ENCODE measurements at regions not wholly inside any gene's neighbourhood (a gene's known extent, or its start where the extent isn't known, plus 50 kb on each side); places are given as distances from the start of the nearest gene placed in this dataset.

DNA sequence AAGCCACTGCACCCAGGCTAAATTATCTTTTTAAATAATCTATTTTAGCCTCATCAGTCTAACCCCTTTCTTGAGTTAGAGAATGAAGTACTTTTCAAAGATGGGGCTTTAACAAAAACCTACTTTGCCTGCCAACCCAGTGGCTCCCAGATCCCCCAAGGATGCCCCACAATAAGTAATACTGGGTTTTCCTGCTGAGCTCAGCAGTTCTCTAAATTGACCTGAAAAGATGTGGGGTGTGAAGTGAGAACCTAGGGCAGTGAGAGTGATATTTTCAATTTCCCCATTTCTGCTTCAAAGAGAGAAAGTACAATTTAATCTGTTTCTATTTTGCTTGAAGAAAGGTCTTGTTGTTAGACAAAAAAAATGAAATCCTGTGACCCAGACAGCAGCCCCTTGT, 318.5 kb upstream of the UMPS start:
- H3K4me3 ChIP-seq (ENCODE audit: low read depth, low read length), result no peak overlapping the region
- TF ChIP-seq, protein P1, sequence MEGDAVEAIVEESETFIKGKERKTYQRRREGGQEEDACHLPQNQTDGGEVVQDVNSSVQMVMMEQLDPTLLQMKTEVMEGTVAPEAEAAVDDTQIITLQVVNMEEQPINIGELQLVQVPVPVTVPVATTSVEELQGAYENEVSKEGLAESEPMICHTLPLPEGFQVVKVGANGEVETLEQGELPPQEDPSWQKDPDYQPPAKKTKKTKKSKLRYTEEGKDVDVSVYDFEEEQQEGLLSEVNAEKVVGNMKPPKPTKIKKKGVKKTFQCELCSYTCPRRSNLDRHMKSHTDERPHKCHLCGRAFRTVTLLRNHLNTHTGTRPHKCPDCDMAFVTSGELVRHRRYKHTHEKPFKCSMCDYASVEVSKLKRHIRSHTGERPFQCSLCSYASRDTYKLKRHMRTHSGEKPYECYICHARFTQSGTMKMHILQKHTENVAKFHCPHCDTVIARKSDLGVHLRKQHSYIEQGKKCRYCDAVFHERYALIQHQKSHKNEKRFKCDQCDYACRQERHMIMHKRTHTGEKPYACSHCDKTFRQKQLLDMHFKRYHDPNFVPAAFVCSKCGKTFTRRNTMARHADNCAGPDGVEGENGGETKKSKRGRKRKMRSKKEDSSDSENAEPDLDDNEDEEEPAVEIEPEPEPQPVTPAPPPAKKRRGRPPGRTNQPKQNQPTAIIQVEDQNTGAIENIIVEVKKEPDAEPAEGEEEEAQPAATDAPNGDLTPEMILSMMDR (IDR thresholded peaks at IDR 0.05; ENCODE audit: low read depth, low read length, missing control alignments), result no peak
- in situ Hi-C loops (cut with HindIII; ENCODE audit: low sequenced_read_pairs), result no loop called here
- no peak for DNase-seq (ENCODE audit: low read depth)

DNA sequence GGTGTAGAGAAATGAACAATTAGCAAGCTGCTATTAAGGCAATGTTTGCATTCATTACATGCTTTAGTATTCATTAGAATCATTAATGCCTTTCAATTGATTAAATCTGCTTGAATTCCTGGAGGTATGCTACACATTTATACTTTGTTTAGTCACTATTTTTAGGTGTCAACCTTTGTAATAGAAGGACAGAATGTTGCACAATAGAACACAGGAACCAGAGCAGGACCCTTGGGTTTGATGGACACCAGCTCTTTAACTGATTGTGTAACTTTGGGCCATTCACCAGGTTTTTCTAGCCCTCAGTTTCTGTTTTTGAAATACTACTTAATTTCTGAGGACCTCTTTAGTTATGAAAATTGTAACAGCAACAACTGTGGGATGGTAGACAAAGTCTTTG, 317.6 kb upstream of the UMPS start:
- in situ Hi-C loops (cut with HindIII; ENCODE audit: low sequenced_read_pairs), result no loop called here
- H3K4me3 ChIP-seq (ENCODE audit: low read depth, low read length), result no peak overlapping the region
- TF ChIP-seq, protein P1 (IDR thresholded peaks at IDR 0.05; ENCODE audit: low read depth, low read length, missing control alignments), result no peak
- DNase-seq (ENCODE audit: low read depth), result no peak

DNA sequence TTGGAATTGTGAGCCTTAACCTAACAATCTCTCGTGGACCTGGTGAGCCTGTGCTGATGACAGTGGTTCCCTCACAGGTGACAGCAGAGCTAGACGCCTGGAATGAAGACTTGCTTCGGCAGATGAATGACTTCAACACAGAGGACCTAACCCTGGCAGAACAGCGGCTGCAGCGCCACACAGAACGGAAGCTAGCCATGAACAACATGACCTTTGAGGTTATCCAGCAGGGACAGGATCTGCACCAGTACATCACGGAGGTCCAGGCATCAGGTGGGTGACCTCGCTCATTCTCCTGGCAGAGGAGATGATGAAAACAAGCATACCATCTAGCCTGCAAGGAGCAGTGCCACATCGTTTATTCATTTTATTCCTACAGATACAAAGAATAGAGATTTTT, 316.9 kb upstream of the UMPS start:
- TF ChIP-seq, protein P1 (IDR thresholded peaks at IDR 0.05; ENCODE audit: low read depth, low read length, missing control alignments), result no peak
- in situ Hi-C loops (cut with HindIII; ENCODE audit: low sequenced_read_pairs), result no loop called here
- no peak overlapping the region for H3K4me3 ChIP-seq (ENCODE audit: low read depth, low read length)
- DNase-seq (ENCODE audit: low read depth), result no peak

DNA sequence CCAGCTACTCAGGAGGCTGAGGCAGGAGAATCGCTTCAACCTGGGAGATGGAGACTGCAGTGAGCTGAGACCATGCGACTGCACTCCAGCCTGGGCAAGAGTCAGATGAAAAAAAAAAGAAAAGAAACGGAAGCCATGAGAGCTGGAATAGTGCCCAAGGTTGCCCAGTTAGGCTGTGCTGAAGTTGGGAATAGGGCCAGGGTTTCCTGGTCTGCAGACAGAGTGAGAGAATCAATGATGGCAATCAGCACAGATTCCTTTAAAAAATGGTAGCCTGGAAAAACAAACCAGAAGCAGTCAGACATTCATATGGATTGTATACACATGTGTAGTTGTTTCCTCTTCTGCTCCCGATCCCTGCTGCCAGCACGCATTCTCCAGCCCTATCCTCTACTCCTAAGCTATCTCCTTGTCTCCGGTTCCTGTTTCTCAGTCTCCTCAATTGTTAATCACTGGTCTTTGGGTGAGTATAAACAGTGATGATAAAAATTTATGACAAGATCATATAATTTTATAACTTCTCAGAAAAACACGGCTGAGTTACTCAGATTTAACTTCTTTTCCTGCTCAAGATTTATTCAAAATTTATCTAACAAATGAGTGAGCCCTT, 316.2 kb upstream of the UMPS start:
- in situ Hi-C loops (cut with HindIII; ENCODE audit: low sequenced_read_pairs), result no loop called here
- H3K4me3 ChIP-seq (ENCODE audit: low read depth, low read length), result no peak overlapping the region
- TF ChIP-seq, protein P1 (IDR thresholded peaks at IDR 0.05; ENCODE audit: low read depth, low read length, missing control alignments), result no peak
- no peak for DNase-seq (ENCODE audit: low read depth)

DNA sequence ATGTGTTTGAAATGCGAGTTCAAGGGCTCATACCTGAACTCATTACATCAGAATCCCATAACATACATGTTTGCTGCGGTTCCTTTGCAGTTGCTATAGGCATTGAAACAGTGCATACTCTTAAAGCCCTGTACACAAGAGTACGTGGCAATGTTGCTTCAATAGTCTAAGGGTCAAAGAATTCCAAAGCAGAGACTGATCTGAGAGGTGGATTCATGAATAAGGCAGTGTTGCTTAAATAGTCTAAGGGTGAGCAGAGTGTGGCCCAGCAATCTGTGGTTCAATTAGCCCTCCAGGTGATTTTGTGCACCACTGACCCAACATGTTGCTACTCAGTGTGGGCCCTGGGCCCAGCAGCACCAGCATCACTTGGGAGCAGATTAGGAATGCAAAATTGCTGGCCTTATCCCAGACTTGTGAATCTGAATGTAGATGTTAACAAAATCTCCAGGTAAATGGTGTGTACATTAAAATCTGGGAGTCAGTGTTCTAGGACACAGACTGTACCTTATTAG, 314.7 kb upstream of the UMPS start:
- TF ChIP-seq, protein P1 (IDR thresholded peaks at IDR 0.05; ENCODE audit: low read depth, low read length, missing control alignments), result no peak
- in situ Hi-C loops (cut with HindIII; ENCODE audit: low sequenced_read_pairs), result no loop called here
- H3K4me3 ChIP-seq (ENCODE audit: low read depth, low read length), result no peak overlapping the region
- DNase-seq (ENCODE audit: low read depth), result no peak

DNA sequence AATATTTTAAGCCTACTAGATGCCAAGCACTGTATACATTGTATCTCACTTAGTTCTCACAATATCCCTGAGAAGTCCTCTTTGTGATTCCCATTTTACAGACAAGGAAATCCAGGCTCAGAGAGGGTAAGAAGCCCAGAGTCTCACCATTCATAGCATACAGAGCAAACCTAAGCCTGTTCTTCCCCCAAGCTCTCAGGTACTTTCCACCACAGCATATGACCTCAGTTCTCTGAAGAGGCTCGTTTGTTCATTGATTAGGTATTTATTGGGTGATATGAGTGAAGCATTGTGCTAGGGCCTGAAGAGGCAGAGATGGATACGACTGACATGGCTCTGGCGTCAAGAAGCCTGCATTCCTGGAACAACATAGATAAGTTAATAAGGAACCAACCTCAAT, 310.9 kb upstream of the UMPS start:
- no peak for DNase-seq (ENCODE audit: low read depth)
- in situ Hi-C loops (cut with HindIII; ENCODE audit: low sequenced_read_pairs), result no loop called here
- no peak overlapping the region for H3K4me3 ChIP-seq (ENCODE audit: low read depth, low read length)
- TF ChIP-seq, protein P1 (IDR thresholded peaks at IDR 0.05; ENCODE audit: low read depth, low read length, missing control alignments), result no peak
